GM12892 (cell line): ENCODE measurements at regions not wholly inside any gene's neighbourhood (a gene's known extent, or its start where the extent isn't known, plus 50 kb on each side); places are given as distances from the start of the nearest gene placed in this dataset.

Experiments used
- POLR2A ChIP-seq: IDR thresholded peaks from 2 replicates; pipeline ENCODE4 v1.6.1; 2011; ENCODE audit warnings: low read depth, low read length, control low read depth
- POLR2AphosphoS5 ChIP-seq: IDR thresholded peaks from 2 replicates; pipeline ENCODE4 v1.6.1; 2011; ENCODE audit warnings: low read depth, low read length, control low read depth

GRCh38 chr20:23198815-23199214 lies 112.7 kb upstream of the CD93 start:
- TF ChIP-seq POLR2AphosphoS5 (no peak), POLR2A (no peak)
